ENCODE measurements at regions not wholly inside any gene's neighbourhood (a gene's known extent, or its start where the extent isn't known, plus 50 kb on each side); places are given as distances from the start of the nearest gene placed in this dataset.

DNA sequence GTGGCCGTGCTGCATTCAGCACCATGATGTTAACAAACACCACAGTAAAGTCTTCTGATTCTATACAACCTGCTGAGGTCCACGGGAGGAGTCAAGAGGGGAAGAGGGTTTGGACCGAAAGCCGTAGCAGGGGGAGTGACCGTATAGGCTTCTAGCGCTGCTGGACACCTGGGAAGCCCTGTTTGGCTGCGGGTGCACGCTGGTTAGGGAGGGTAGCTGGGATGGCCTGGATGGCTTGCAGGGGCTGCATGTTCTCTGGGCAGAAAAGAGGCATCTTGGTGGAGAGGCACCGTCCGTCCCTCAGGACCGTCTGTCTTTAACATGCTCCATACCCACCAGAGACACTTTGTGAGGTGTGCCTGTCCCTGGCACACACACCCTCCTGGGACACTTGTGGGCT lies 251.0 kb upstream of the IRX1 start:
- TF ChIP-seq, protein P1, sequence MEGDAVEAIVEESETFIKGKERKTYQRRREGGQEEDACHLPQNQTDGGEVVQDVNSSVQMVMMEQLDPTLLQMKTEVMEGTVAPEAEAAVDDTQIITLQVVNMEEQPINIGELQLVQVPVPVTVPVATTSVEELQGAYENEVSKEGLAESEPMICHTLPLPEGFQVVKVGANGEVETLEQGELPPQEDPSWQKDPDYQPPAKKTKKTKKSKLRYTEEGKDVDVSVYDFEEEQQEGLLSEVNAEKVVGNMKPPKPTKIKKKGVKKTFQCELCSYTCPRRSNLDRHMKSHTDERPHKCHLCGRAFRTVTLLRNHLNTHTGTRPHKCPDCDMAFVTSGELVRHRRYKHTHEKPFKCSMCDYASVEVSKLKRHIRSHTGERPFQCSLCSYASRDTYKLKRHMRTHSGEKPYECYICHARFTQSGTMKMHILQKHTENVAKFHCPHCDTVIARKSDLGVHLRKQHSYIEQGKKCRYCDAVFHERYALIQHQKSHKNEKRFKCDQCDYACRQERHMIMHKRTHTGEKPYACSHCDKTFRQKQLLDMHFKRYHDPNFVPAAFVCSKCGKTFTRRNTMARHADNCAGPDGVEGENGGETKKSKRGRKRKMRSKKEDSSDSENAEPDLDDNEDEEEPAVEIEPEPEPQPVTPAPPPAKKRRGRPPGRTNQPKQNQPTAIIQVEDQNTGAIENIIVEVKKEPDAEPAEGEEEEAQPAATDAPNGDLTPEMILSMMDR (IDR thresholded peaks at IDR 0.05), result no peak
- no peak for TF ChIP-seq POLR2AphosphoS5 (IDR thresholded peaks at IDR 0.05; ENCODE audit: low read depth, low read length)

Data from Panc1 (cell line).